IMR-90 (cell line): ENCODE measurements at regions not wholly inside any gene's neighbourhood (a gene's known extent, or its start where the extent isn't known, plus 50 kb on each side); places are given as distances from the start of the nearest gene placed in this dataset.

Experiments
- ATAC-seq: fragments of 200-7000 bp; cut with Tn5 transposase; 2 replicates; pipeline ENCODE4 v1.9.1; 2020; ENCODE audit warnings: low read depth, mild to moderate bottlenecking, moderate library complexity
- BruUV-seq: library from RNA; stranded (reverse); fragments of 400-500 nt; replicated peaks from 2 replicates; lab custom pipeline; 2021; lab: Mats Ljungman, UMichigan
- CTCF ChIA-PET: fragments of 300-600 bp; formaldehyde crosslinking; extraction: SDS; loops from one replicate; lab custom pipeline; 2021; ENCODE audit warnings: antibody characterized with exemption; lab: Yijun Ruan, JAX
- POLR2A ChIA-PET: fragments of 300-600 bp; sonication (Branson Sonifier 250); formaldehyde crosslinking; loops from one replicate; lab custom pipeline; 2022; ENCODE audit warnings: antibody characterized with exemption; ENCODE audit not compliant: unreplicated experiment; lab: Charles Lee
- DNase-seq: peaks from one replicate; pipeline ENCODE4 v3.0.0; 2013
- H2AFZ ChIP-seq: replicated peaks from 2 replicates; pipeline ENCODE3; 2013; ENCODE audit warnings: low read length, mild to moderate bottlenecking; ENCODE audit not compliant: poor library complexity
- H2AK5ac ChIP-seq: 2 replicates; pipeline ENCODE4 v1.6.1; 2013; ENCODE audit warnings: low read depth, low read length, inconsistent platforms
- H2AK9ac ChIP-seq: replicated peaks from 2 replicates; pipeline ENCODE3; 2013; ENCODE audit warnings: mild to moderate bottlenecking, low read depth, low read length, moderate library complexity; ENCODE audit not compliant: poor library complexity
- H2BK120ac ChIP-seq: 2 replicates; pipeline ENCODE4 v1.6.1; 2013; ENCODE audit warnings: low read depth, low read length, inconsistent platforms
- H2BK15ac ChIP-seq: 3 replicates; pipeline ENCODE4 v1.6.1; 2013; ENCODE audit warnings: low read depth, low read length, inconsistent platforms
- H2BK20ac ChIP-seq: 2 replicates; pipeline ENCODE4 v1.6.1; 2013; ENCODE audit warnings: low read depth, mild to moderate bottlenecking, inconsistent platforms, low read length, moderate library complexity
- H2BK5ac ChIP-seq: 2 replicates; pipeline ENCODE4 v1.6.1; 2013; ENCODE audit warnings: mild to moderate bottlenecking, low read depth, low read length, inconsistent platforms; ENCODE audit not compliant: poor library complexity, severe bottlenecking
- H3K14ac ChIP-seq: replicated peaks from 2 replicates; pipeline ENCODE4 v1.6.1; 2013; ENCODE audit warnings: low read depth, low read length, inconsistent platforms
- H3K18ac ChIP-seq: 2 replicates; pipeline ENCODE4 v1.6.1; 2013; ENCODE audit warnings: low read depth, low read length, control low read depth
- H3K23ac ChIP-seq: 2 replicates; pipeline ENCODE4 v1.6.1; 2013; ENCODE audit warnings: low read depth, low read length, inconsistent platforms
- H3K27ac ChIP-seq: 2 replicates; pipeline ENCODE4 v1.5.1; 2013; ENCODE audit warnings: mild to moderate bottlenecking, control low read depth, low read length; ENCODE audit not compliant: insufficient read depth
- H3K27me3 ChIP-seq: 2 replicates; pipeline ENCODE4 v1.6.1; 2013; ENCODE audit warnings: low read length; ENCODE audit not compliant: control insufficient read depth, insufficient read depth
- H3K36me3 ChIP-seq: 2 replicates; pipeline ENCODE4 v1.6.1; 2013; ENCODE audit warnings: low read length, mixed read lengths; ENCODE audit not compliant: control insufficient read depth, insufficient read depth
- H3K4ac ChIP-seq: 2 replicates; pipeline ENCODE4 v1.6.1; 2013; ENCODE audit warnings: low read depth, low read length, inconsistent platforms
- H3K4me1 ChIP-seq: 2 replicates; pipeline ENCODE4 v1.6.1; 2013; ENCODE audit warnings: low read length, mixed read lengths; ENCODE audit not compliant: control insufficient read depth, insufficient read depth
- H3K4me2 ChIP-seq: 2 replicates; pipeline ENCODE4 v1.6.1; 2013; ENCODE audit warnings: low read depth, mild to moderate bottlenecking, control low read depth, low read length, moderate library complexity
- H3K4me3 ChIP-seq: 2 replicates; pipeline ENCODE4 v1.5.1; 2013; ENCODE audit warnings: low read depth, mild to moderate bottlenecking, control low read depth, low read length, moderate library complexity; ENCODE audit not compliant: insufficient read depth
- H3K56ac ChIP-seq: 2 replicates; pipeline ENCODE4 v1.6.1; 2013; ENCODE audit warnings: low read length, inconsistent platforms; ENCODE audit not compliant: insufficient read depth; ENCODE audit errors: extremely low read depth
- H3K79me1 ChIP-seq, 2 experiments: 2 replicates each; pipeline ENCODE4 v1.6.1; 2013; ENCODE audit warnings: low read length in 2 of 2, inconsistent platforms in 1 of 2, low read depth in 1 of 2
- H3K9ac ChIP-seq: 2 replicates; pipeline ENCODE4 v1.6.1; 2013; ENCODE audit warnings: low read depth, low read length, control low read depth
- H3K9me1 ChIP-seq: 2 replicates; pipeline ENCODE4 v1.6.1; 2013; ENCODE audit warnings: low read length, inconsistent platforms; ENCODE audit not compliant: insufficient read depth
- H3K9me3 ChIP-seq: 2 replicates; pipeline ENCODE4 v1.6.1; 2013; ENCODE audit warnings: low read length; ENCODE audit not compliant: control insufficient read depth, insufficient read depth
- H4K20me1 ChIP-seq: 2 replicates; pipeline ENCODE4 v1.6.1; 2013; ENCODE audit warnings: low read length, inconsistent platforms; ENCODE audit not compliant: insufficient read depth
- H4K5ac ChIP-seq: 2 replicates; pipeline ENCODE4 v1.6.1; 2013; ENCODE audit warnings: mild to moderate bottlenecking, low read depth, low read length, control low read depth
- H4K8ac ChIP-seq, 2 experiments: 2 replicates each; pipeline ENCODE4 v1.6.1; 2013; ENCODE audit warnings: low read depth in 2 of 2, low read length in 2 of 2, control low read depth in 1 of 2, inconsistent platforms in 1 of 2
- H4K91ac ChIP-seq: 2 replicates; pipeline ENCODE4 v1.6.1; 2013; ENCODE audit warnings: low read depth, low read length, inconsistent platforms; ENCODE audit not compliant: insufficient read depth
- CEBPB ChIP-seq: IDR thresholded peaks from 2 replicates; pipeline ENCODE4 v1.6.1; 2012; ENCODE audit warnings: low read depth, low read length, improper control_type of control experiment
- CHD1 ChIP-seq: IDR thresholded peaks from 2 replicates; pipeline ENCODE4 v1.6.1; 2012; ENCODE audit warnings: low read depth, low read length, improper control_type of control experiment
- CTCF ChIP-seq: conservative IDR thresholded peaks from 2 replicates; pipeline ENCODE4 v1.5.1; 2012; ENCODE audit warnings: mild to moderate bottlenecking, low read depth, low read length, improper control_type of control experiment
- MXI1 ChIP-seq: IDR thresholded peaks from 2 replicates; pipeline ENCODE4 v1.6.1; 2012; ENCODE audit warnings: low read depth, mild to moderate bottlenecking, low read length, moderate library complexity, borderline replicate concordance
- NFE2L2 ChIP-seq: fragments of 150-350 bp; IDR thresholded peaks from 2 replicates; pipeline ENCODE4 v1.6.1; 2016; ENCODE audit warnings: low read depth, mild to moderate bottlenecking, low read length
- POLR2A ChIP-seq: IDR thresholded peaks from 2 replicates; pipeline ENCODE4 v1.6.1; 2012; ENCODE audit warnings: mild to moderate bottlenecking, low read depth, low read length
- RAD21 ChIP-seq: IDR thresholded peaks from 2 replicates; pipeline ENCODE4 v1.6.1; 2012; ENCODE audit warnings: low read length, improper control_type of control experiment
- SMC3 ChIP-seq: fragments of 150-350 bp; IDR thresholded peaks from 2 replicates; pipeline ENCODE4 v1.6.1; 2016; ENCODE audit warnings: low read depth, mild to moderate bottlenecking, antibody characterized with exemption, low read length, moderate library complexity
- USF2 ChIP-seq: fragments of 150-350 bp; IDR thresholded peaks from 2 replicates; pipeline ENCODE4 v1.6.1; 2017; ENCODE audit warnings: mild to moderate bottlenecking, antibody characterized with exemption, low read length, low read depth
- WGBS, 2 experiments: methylation state at CpG; one replicate each; pipeline versions ENCODE4 v1.1.5 to v1.1.7; 2013; ENCODE audit warnings: missing lambda C conversion rate in 2 of 2; ENCODE audit not compliant: insufficient read length in 1 of 2; ENCODE audit errors: extremely low coverage in 2 of 2; 5-methylcytosine and 5-hydroxymethylcytosine counted together
- dilution Hi-C: fragments of 300-500 bp; cut with HindIII; formaldehyde crosslinking; loops from one replicate; pipeline ENCODE4 v1.14.3; 2018; ENCODE audit warnings: low sequenced_read_pairs; ENCODE audit not compliant: unreplicated experiment
- in situ Hi-C: fragments of 300-500 bp; cut with MboI; formaldehyde crosslinking; loops from 3 replicates; pipeline ENCODE4 v1.14.3; 2019; ENCODE audit warnings: low sequenced_read_pairs, inconsistent platforms, mixed read lengths
- intact Hi-C: fragments of 100-400 bp; cut with micrococcal nuclease; formaldehyde crosslinking; loops from 2 replicates; pipeline ENCODE4 v1.10.0; 2022

GRCh38 chr6:12609751-12610150 is 106.8 kb upstream of the PHACTR1 start:
- no peak for ATAC-seq
- intact Hi-C loops: loop anchor here (5.0 kb wide), 1 partner anchor 462 kb away; no protein-coding TSS in a partner anchor

More at GRCh38 chr6:12609751-12610150, 106.8 kb upstream of the PHACTR1 start:
- no peak overlapping the region for H2AFZ ChIP-seq
- no peak for DNase-seq
- H3K4me1 ChIP-seq: peaks cover 7% of the 10 kb centered on the region; the same call in 1 of the 2 replicates
- H3K9me1 ChIP-seq: no peaks in the 10 kb centered on the region
- H3K4me2 ChIP-seq: no peak overlapping the region
- no peak overlapping the region for H2BK15ac ChIP-seq
- no peak overlapping the region for H3K14ac ChIP-seq
- H3K56ac ChIP-seq: no peak overlapping the region
- H2AK9ac ChIP-seq: no peak overlapping the region
- in situ Hi-C loops: loop anchor here (5.0 kb wide), 1 partner anchor 1022 kb away; no protein-coding TSS in a partner anchor
- H3K27ac ChIP-seq: no peak overlapping the region
- no peak overlapping the region for H2BK5ac ChIP-seq
- no peak overlapping the region for H3K4me3 ChIP-seq
- dilution Hi-C loops: no loop called here
- no peak overlapping the region for H4K91ac ChIP-seq
- H2BK20ac ChIP-seq: no peak overlapping the region
- no peak overlapping the region for H4K8ac ChIP-seq
- no peak overlapping the region for H4K5ac ChIP-seq
- TF ChIP-seq NFE2L2 (no peak), CHD1 (no peak), MXI1 (no peak), CEBPB (no peak), POLR2A (no peak), CTCF (no peak), USF2 (no peak), SMC3 (no peak), RAD21 (no peak)
- no TSS peak for BruUV-seq
- POLR2A ChIA-PET: no interaction called here
- H3K27me3 ChIP-seq: peaks cover 4% of the 10 kb centered on the region; the same call in 1 of the 2 replicates
- H3K9ac ChIP-seq: no peak overlapping the region
- H4K20me1 ChIP-seq: no peaks in the 10 kb centered on the region
- no peak overlapping the region for H3K23ac ChIP-seq
- CTCF ChIA-PET: no interaction called here
- no peaks in the 10 kb centered on the region for H3K36me3 ChIP-seq
- H2AK5ac ChIP-seq: no peak overlapping the region
- no peaks in the 10 kb centered on the region for H3K79me1 ChIP-seq
- H2BK120ac ChIP-seq: no peak overlapping the region
- no CpG with 5 or more reads among the region's 3 CpGs for WGBS, 2 experiments
- H3K4ac ChIP-seq: no peak overlapping the region
- no peaks in the 10 kb centered on the region for H3K9me3 ChIP-seq
- H3K18ac ChIP-seq: no peak overlapping the region
